HG03066 (cell line): ENCODE measurements at regions not wholly inside any gene's neighbourhood (a gene's known extent, or its start where the extent isn't known, plus 50 kb on each side); places are given as distances from the start of the nearest gene placed in this dataset.

ENCODE experiments used
- ATAC-seq: cut with Tn5 transposase; IDR thresholded peaks from one replicate; pipeline ENCODE4 v1.9.1; 2021; ENCODE audit warnings: low read depth; ENCODE audit not compliant: unreplicated experiment

- no peak for ATAC-seq
These were observed 116.1 kb upstream of the ZNF366 start for GRCh38 chr5:72623323-72623722.

GRCh38 chr5:72622170-72622760 lies 115.1 kb upstream of the ZNF366 start:
- no peak for ATAC-seq

GRCh38 chr5:72621576-72621975 lies 114.4 kb upstream of the ZNF366 start:
- no peak for ATAC-seq

- ATAC-seq: no peak
These were observed 112.5 kb upstream of the ZNF366 start for GRCh38 chr5:72619677-72620076.

- no peak for ATAC-seq
These were observed 112.0 kb upstream of the ZNF366 start for GRCh38 chr5:72619251-72619650.

GRCh38 chr5:72618708-72619107 lies 111.5 kb upstream of the ZNF366 start:
- no peak for ATAC-seq

- ATAC-seq: no peak
These were observed 107.9 kb upstream of the ZNF366 start for GRCh38 chr5:72615061-72615460.

- ATAC-seq: no peak
These were observed 106.3 kb upstream of the ZNF366 start for GRCh38 chr5:72613515-72613914.

- no peak for ATAC-seq
These were observed 105.6 kb upstream of the ZNF366 start for GRCh38 chr5:72612810-72613209.

- peak; percentile 60 for ATAC-seq
These were observed 104.0 kb upstream of the ZNF366 start for GRCh38 chr5:72611118-72611730.

- no peak for ATAC-seq
These were observed 101.7 kb upstream of the ZNF366 start for GRCh38 chr5:72608926-72609325.

- no peak for ATAC-seq
These were observed 101.1 kb upstream of the ZNF366 start for GRCh38 chr5:72608297-72608696.

- no peak for ATAC-seq
These were observed 100.2 kb upstream of the ZNF366 start for GRCh38 chr5:72607381-72607780.

GRCh38 chr5:72606525-72606924 lies 99.3 kb upstream of the ZNF366 start:
- no peak for ATAC-seq

GRCh38 chr5:72605632-72606031 lies 98.4 kb upstream of the ZNF366 start:
- ATAC-seq: no peak

GRCh38 chr5:72604798-72605154 lies 97.6 kb upstream of the ZNF366 start:
- ATAC-seq: no peak

GRCh38 chr5:72604111-72604797 lies 97.0 kb upstream of the ZNF366 start:
- ATAC-seq: no peak

GRCh38 chr5:72602696-72603685 lies 95.8 kb upstream of the ZNF366 start:
- ATAC-seq: no peak

GRCh38 chr5:72601861-72602260 lies 94.7 kb upstream of the ZNF366 start:
- ATAC-seq: no peak

GRCh38 chr5:72600391-72600981 lies 93.3 kb upstream of the ZNF366 start:
- ATAC-seq: no peak
